ENCODE measurements at regions not wholly inside any gene's neighbourhood (a gene's known extent, or its start where the extent isn't known, plus 50 kb on each side); places are given as distances from the start of the nearest gene placed in this dataset.

DNA sequence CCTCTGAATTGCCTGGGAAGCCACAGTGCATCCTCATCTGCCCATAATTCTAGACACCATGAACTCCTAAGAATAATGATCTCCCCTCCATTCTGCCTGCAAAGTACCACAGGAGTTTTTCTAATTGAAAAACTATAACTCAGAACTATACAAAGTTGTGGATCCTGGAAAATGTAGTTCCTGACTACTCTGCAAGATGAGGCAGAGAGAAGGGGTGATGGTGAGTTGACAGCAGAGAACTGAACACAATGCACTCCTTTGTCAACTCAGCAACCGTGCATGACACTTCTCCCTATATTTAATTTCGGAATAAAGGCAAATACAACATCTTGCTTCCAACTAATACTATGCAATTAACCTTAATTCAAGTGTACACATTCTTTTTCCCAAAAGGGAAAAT is 471.1 kb upstream of the FAM98A start:
- TF ChIP-seq, protein P1, sequence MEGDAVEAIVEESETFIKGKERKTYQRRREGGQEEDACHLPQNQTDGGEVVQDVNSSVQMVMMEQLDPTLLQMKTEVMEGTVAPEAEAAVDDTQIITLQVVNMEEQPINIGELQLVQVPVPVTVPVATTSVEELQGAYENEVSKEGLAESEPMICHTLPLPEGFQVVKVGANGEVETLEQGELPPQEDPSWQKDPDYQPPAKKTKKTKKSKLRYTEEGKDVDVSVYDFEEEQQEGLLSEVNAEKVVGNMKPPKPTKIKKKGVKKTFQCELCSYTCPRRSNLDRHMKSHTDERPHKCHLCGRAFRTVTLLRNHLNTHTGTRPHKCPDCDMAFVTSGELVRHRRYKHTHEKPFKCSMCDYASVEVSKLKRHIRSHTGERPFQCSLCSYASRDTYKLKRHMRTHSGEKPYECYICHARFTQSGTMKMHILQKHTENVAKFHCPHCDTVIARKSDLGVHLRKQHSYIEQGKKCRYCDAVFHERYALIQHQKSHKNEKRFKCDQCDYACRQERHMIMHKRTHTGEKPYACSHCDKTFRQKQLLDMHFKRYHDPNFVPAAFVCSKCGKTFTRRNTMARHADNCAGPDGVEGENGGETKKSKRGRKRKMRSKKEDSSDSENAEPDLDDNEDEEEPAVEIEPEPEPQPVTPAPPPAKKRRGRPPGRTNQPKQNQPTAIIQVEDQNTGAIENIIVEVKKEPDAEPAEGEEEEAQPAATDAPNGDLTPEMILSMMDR (conservative IDR thresholded peaks at IDR 0.05) = no peak

DNA sequence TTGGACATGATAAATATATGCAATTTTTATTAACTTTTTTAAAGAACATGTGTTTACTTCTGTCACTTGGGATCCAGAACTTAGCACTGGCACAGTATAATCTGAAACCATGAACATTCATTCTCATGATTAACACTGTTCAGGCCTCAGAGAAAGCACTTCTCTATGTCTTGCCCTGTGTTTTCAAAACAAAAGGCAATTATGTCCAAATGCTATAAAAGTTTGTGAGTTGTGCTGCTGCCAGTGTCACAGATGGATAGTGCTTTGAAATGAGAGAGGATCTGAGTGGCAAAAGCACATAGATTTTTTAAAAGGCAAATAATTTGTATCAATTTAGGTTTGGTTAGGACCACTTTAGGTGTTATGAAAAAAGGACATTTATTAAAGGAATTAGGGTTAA is 470.5 kb upstream of the FAM98A start:
- TF ChIP-seq, protein P1 (conservative IDR thresholded peaks at IDR 0.05) = no peak
- no peak overlapping the region for H3K27ac ChIP-seq

More for the DNA sequence above, 471.1 kb upstream of the FAM98A start:
- no peak overlapping the region for H3K27ac ChIP-seq

DNA sequence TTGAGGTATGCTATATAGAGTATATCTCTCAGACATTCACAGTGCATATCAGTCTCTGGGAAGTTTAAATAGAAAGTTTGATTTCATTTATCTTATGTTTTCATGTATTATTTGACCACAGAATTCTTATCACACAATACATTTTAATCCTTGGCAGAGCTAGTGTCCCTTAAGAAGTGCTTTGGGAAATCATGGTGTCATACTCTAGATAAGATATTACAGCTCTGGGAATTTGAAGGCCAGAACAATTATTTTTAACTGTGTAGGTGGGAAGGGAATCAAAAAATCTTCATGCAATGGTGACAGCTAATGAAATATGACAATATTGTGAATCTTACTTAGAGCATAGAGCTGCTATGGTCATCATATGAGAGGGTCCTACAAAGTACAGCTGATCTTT is 451.3 kb upstream of the FAM98A start:
- TF ChIP-seq, protein P1 (conservative IDR thresholded peaks at IDR 0.05) = no peak
- no peak overlapping the region for H3K27ac ChIP-seq

DNA sequence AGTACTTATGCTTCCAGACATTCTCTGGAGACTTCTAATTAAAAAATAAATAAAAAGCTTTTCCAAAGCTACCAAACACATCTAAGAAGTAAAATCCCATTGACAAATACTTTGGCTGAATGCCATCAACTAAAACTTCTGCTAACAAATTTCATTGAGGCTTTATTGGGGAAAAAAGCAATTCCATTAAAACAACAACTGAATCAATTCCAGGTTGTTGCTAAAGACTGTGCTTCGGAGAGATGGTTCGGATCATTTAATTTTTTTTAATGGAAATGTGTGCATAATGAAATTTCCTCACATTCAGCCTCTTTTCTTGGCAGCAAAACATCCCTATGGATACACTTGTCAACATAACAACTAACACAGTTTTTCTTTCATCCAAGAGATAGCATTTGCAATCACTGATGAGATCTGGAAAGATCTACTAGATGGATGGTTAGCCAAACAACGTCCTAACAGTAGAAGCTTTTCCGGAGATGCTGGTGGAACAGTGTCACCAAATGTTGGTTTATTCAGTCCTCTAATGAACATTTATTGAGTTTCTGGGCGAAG is 446.1 kb upstream of the FAM98A start:
- TF ChIP-seq, protein P1 (conservative IDR thresholded peaks at IDR 0.05) = no peak
- H3K27ac ChIP-seq = no peak overlapping the region

DNA sequence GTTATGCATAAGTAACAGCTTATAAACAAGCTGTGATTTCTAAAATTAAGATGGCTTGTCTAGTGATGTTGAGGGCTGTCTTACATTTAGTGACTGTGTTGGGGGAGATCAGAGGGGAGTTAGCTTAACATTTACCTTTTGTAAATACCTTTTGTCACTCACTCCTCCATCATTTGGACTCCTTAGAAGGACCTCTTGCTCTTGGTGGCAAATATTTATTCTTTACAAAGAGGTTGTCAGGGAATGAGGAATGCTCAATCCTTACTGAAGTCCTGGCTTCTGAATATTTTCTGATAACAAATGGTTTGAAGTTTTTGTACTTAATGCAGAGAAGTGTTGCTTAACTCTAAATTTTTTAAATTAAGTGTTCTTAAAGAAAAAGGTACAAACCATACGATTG is 438.8 kb upstream of the FAM98A start:
- TF ChIP-seq, protein P1 (conservative IDR thresholded peaks at IDR 0.05) = no peak
- H3K27ac ChIP-seq = no peak overlapping the region

DNA sequence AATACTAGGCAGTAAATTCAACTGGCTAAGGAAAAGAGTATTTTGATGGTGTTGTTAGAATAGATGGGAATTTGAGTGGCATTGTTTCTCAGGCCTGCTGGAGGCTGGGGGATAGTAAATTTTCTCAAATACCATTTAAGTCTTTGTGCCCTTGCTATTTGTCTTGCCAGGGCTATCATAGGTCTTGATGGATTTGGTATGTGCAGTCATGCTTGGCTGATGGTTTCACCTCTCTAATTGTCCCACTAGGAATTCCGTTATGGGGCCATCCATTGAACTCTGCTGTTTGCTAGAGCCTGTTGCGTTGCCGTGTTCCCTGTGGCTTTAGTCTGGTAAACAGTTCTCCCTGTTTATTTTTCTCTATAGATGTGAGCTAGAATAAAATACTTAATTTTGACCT is 438.1 kb upstream of the FAM98A start:
- H3K27ac ChIP-seq = no peak overlapping the region
- TF ChIP-seq, protein P1 (conservative IDR thresholded peaks at IDR 0.05) = no peak

DNA sequence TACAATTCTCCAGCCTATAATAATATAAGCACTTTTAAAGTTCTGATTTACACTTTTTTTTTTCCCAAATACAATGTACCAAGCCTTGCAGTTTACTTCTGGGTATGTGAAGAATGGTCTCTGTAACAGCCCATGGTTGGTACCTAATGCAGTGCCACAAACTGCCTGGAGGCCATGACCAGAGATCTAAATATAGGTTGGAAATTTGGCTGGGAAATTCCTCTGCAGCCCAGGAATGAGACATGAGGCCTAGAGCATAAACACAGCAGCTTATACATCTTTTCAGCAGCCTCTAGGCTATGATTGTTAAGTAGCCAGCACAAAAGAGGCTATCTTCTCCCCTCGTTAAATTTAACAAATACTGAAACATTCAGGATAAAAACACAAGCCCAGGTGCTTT is 432.0 kb upstream of the FAM98A start:
- no peak overlapping the region for H3K27ac ChIP-seq
- TF ChIP-seq, protein P1 (conservative IDR thresholded peaks at IDR 0.05) = no peak

Measured in VCaP (cell line).